Omental fat pad (tissue), 1 donor: ENCODE measurements at regions not wholly inside any gene's neighbourhood (a gene's known extent, or its start where the extent isn't known, plus 50 kb on each side); places are given as distances from the start of the nearest gene placed in this dataset.
A peak's percentile ranks its signal among the peaks of the same experiment; 100 is the strongest.
"Not testable (repeated sequence)": the region's sequence is repeated elsewhere in the genome, so short reads cannot be mapped to it uniquely, and the experiment has no call there.

Experiments
- ATAC-seq: fragments of 150-250 bp; one replicate; pipeline ENCODE4 v1.9.1; 2016; ENCODE audit warnings: mild to moderate bottlenecking, moderate library complexity; ENCODE audit not compliant: low FRiP score
- DNase-seq: peaks from one replicate; pipeline ENCODE4 v3.0.0-alpha.2; 2019; ENCODE audit warnings: low spot score

- ATAC-seq, DNase-seq: not testable (repeated sequence)
These were observed 454.2 kb downstream of the TP53TG3F start for GRCh38 chr16:33913601-33914000.

DNA sequence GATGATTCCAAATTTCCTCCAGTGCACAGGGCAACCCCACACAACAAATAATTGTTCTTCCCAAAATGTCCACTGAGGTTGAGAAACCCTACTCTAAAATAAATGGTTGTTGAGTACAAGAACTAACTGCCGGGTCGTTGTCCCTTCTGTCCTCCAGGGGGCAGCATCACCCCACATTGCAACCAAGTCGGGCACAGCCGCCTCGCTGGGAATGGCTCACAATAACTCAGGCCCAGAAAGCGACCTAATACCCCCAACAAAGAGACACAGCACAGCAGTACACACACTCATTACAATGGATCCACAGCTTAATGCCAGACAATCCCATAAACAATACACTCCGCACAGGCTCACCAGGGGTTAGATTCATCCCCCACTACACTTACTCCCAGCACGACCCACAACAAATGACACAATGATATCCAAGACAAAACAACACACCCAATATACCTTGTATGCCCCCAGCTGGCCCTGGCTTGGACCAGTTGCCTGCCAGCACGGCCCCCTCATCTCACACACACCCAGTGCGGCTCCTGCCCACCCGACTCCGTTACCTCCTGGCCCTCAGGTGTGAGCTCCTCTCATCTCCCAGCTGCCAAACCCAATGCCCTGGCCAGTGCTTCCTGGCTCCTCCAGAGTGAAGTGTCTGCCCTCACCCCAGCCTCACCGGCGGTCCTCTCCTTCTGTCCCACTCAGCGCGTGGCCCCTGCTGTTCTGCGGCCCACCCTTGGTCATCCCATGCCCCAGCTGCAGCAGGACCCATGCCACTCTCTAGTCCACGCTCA, 461.5 kb downstream of the TP53TG3F start:
- ATAC-seq: peak; percentile 28
- DNase-seq: not testable (repeated sequence)

DNA sequence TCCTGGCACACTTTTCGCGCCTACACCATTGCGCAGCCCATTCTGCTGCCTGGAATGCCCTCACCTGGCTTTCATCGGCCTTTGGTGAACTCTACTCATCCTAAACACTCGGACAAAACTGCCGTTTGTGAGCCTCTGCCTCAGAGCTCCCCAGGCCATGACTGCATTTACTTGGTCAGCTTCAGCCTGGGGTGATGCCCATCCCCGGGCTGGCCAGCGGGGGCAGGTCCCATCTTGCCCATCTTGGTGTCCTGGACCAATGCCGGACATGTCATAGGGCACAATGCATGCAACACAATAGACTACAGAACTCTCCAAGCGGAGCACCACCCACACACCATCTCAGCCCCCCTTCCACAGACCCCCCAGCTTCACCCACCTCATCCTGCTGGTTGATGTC, 463.5 kb downstream of the TP53TG3F start:
- ATAC-seq, DNase-seq: not testable (repeated sequence)

DNA sequence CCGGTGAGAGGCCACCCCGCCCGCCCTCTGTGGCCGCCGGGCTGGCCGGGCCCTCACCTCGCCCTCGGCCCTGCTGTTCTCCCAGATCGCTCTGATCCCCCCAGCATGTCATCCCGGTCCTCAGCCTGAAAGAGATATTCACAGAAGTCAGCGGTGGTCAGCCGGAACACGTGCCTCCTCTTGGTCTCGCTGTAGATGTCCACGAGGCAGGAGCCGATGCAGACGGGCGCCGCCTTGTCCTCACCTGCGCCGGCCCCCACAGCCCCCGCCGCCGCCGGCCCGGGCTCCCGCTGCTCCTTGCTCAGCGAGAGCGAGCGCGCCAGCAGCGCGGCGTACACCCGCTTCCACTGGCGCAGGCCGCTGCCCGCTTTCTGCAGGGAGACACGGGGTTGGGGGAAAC, 468.6 kb downstream of the TP53TG3F start:
- not testable (repeated sequence) for ATAC-seq, DNase-seq

GRCh38 chr16:33932191-33932590, 472.8 kb downstream of the TP53TG3F start:
- not testable (repeated sequence) for DNase-seq, ATAC-seq

DNA sequence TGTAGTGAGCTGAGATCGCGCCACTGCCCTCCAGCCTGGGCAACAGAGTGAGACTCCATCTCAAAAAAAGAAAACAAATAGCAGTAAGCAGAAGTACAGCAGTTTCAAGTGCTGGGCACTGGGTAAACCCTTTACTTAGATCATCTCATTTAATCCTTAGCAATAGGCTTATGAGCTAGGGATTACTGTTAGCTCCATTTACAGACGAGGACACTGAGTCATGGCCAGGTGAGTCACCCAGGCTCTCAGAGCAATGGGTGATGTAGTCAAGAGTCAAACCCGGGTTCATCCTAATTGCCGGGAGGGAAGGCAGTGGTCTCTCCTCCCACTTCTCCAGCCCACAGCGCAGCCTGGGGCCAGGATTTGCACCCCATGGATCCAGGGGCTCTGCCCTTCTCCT, 473.6 kb downstream of the TP53TG3F start:
- DNase-seq, ATAC-seq: not testable (repeated sequence)

GRCh38 chr16:33935766-33936165, 476.4 kb downstream of the TP53TG3F start:
- ATAC-seq, DNase-seq: not testable (repeated sequence)

GRCh38 chr16:33938097-33938496, 478.7 kb downstream of the TP53TG3F start:
- not testable (repeated sequence) for ATAC-seq, DNase-seq

DNA sequence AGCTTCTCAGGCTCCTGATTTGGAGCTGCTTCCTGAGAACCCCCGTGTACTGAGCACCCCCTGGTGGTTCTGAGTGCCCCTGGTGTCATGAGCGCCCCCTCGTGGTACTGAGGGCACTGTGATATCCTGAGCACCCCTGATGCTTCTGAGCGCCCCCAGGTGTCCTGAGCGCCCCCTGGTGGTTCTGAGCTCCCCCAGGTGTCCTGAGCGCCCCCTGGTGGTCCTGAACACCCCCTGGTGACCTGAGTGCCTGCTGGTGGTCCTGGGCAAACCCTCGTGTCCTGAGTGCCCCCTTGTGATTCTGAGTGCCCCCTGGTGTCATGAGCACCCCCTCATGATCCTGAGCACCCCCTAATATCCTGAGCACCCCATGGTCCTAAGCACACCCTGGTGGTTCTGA, 502.1 kb downstream of the TP53TG3F start:
- ATAC-seq: not testable (repeated sequence)

GRCh38 chr16:33965534-33965933, 506.1 kb downstream of the TP53TG3F start:
- DNase-seq, ATAC-seq: not testable (repeated sequence)

More for the DNA sequence above, 502.1 kb downstream of the TP53TG3F start:
- DNase-seq: not testable (repeated sequence)

DNA sequence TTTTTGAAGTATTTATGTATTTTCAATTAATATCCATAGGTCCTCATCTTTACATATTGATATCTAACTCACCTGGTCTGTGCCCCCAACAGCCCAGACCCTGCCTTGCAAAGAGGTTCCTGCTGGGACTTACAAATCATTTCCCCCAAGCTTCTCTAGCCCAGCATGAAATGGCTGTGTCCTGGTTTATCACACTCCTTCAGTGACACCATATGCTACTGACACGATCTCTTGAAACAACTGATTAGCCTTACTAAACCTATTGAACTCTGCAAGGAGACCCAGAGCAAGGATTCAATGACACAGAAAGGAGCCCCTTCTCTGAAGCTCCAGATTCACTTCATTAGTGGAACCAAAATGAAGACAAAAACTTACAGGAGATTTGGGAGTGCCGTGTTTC, 507.4 kb downstream of the TP53TG3F start:
- not testable (repeated sequence) for ATAC-seq, DNase-seq

GRCh38 chr16:33974557-33974956, 515.1 kb downstream of the TP53TG3F start:
- ATAC-seq, DNase-seq: not testable (repeated sequence)

GRCh38 chr16:33975744-33976143, 516.3 kb downstream of the TP53TG3F start:
- DNase-seq, ATAC-seq: not testable (repeated sequence)

DNA sequence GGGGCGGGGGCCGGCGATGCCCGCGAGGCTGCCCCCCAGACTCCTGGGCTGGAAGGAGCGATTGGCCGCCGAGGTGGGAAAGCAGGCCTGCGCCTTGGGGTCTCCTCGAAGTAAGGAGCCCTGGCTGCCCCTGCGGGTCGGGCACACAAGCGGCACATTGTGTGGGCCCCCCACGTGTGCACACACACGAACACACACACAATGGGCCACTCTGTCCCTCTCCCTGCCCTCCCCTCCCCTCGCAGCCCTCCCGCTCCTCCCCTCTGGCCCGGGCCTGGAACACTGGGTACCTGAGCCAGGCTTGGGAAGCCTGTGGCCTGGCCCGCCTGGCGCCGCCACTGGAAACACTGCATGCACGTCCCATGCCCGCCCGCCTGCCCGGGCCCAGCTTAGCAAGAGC, 517.1 kb downstream of the TP53TG3F start:
- not testable (repeated sequence) for DNase-seq, ATAC-seq

GRCh38 chr16:33978784-33979183, 519.4 kb downstream of the TP53TG3F start:
- not testable (repeated sequence) for DNase-seq, ATAC-seq

DNA sequence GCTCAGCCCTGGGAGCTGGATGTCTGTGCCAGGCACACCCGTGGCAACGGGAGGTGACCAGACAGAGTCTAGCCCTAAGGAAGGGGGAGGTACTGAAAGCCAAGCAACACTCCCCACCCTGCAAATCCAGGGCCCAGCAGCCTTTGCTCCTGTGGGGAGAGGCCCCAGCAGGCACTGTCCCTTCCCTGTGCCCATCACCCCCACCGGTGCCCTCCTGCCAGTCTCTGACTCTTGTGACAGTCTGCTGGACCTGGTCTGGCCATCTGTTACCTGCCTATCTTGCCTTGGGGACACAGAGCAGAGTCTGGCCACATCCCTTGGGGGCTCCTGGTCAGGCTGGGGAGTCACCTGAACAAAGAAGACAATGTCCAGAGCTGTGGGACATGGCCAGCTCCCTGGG, 520.2 kb downstream of the TP53TG3F start:
- not testable (repeated sequence) for ATAC-seq, DNase-seq

GRCh38 chr16:33980736-33981135, 521.3 kb downstream of the TP53TG3F start:
- DNase-seq, ATAC-seq: not testable (repeated sequence)

DNA sequence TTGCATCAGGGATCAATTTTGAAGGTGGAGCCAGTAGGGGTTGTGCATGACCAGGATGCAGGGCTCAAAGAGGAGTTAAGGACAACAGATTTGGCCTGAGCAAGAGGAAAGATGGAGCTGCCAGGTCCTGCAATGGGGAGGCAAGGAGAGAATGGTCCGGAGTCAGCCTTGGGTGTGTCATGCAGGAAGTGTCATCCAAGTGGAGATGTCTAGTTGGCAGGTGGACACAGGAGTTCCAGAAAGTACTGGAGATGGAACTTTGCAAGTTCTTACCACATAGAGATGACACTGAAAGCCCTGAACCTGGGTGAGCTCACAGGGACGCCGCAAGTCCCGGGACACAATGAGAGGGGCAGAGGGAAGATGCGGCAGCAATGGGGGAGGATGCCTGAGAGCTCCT, 525.0 kb downstream of the TP53TG3F start:
- ATAC-seq, DNase-seq: not testable (repeated sequence)

DNA sequence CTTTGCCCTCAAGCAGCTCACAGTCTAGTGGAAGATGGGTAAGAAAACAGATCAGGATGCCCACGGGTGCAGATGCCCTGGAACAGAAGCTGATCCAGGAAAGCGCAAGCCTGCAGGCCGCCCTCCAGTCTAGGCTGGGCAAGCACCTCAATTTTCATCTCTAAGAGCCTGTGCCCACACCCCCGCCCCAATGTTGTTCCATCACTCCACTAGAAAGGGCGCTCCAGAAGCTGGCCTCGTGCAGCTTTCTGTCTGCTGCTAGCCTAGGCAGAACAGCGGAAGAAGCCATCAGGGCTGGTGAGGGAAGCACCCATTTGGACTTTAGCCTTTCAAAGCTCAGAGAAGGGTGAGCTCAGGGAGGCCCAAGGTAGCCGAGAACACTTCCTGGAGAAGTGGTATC, 527.1 kb downstream of the TP53TG3F start:
- not testable (repeated sequence) for DNase-seq, ATAC-seq

- ATAC-seq, DNase-seq: not testable (repeated sequence)
These were observed 528.0 kb downstream of the TP53TG3F start for GRCh38 chr16:33987348-33987963.
